Posterior cingulate gyrus (tissue), 11 donors: ENCODE measurements at regions not wholly inside any gene's neighbourhood (a gene's known extent, or its start where the extent isn't known, plus 50 kb on each side); places are given as distances from the start of the nearest gene placed in this dataset.

ENCODE experiments used
- DNase-seq, 10 donors: peaks; one replicate each; pipeline versions ENCODE4 v3.0.0 to v3.0.0-alpha.2; 2020 to 2021; ENCODE audit warnings: mixed read lengths in 3 of 10
- intact Hi-C: fragments of 100-400 bp; cut with DNase I; formaldehyde crosslinking; loops from one replicate; pipeline ENCODE4 v1.15.1; 2023

GRCh38 chr13:75071395-75071794 lies 410.6 kb downstream of the TBC1D4 start:
- intact Hi-C loops: no loop called here
- no peak for DNase-seq

- intact Hi-C loops: no loop called here
- DNase-seq: no peak
Measured at GRCh38 chr13:75061909-75062308, 420.1 kb downstream of the TBC1D4 start.

DNA sequence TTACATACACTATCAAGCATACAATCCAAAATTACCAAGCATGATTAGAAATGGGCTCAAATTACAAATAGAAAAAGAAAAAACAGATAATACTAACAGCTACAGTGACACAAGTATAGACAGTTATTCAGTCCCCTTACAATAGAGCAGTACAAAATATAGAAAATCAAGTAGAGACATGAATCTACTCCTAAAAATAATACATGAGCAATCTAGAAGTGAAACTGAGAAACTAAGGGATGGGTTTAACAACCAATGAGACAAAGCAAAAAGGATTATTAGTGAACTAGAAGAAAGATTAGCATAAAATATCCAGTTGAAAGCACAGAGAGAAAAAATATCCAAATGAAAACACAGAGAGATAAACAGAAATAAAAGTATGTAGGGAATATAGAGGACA lies 426.7 kb downstream of the TBC1D4 start:
- DNase-seq: no peak
- intact Hi-C loops: no loop called here

DNA sequence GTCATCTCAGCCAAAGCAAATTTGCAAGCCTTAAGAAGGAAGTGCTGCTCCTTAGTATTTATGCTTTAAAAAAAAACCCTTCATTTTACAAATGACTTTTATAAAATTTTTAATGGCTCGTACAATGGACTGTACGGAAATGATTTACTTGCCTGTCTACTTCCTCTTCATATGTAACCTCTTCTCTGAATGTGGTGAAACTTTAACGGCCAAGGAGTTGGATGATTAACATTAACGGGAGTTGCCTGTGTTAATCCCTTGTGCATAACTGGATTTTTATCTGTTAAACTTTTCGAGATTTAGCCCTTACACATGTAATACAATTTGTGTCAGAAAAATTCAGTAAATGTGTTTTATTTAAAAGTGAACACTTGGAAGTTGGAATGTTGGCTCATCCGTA lies 429.4 kb downstream of the TBC1D4 start:
- intact Hi-C loops: no loop called here

GRCh38 chr13:75050419-75051046 lies 431.4 kb downstream of the TBC1D4 start:
- intact Hi-C loops: no loop called here
- no peak for DNase-seq

More for the DNA sequence above, 429.4 kb downstream of the TBC1D4 start:
- no peak for DNase-seq

DNA sequence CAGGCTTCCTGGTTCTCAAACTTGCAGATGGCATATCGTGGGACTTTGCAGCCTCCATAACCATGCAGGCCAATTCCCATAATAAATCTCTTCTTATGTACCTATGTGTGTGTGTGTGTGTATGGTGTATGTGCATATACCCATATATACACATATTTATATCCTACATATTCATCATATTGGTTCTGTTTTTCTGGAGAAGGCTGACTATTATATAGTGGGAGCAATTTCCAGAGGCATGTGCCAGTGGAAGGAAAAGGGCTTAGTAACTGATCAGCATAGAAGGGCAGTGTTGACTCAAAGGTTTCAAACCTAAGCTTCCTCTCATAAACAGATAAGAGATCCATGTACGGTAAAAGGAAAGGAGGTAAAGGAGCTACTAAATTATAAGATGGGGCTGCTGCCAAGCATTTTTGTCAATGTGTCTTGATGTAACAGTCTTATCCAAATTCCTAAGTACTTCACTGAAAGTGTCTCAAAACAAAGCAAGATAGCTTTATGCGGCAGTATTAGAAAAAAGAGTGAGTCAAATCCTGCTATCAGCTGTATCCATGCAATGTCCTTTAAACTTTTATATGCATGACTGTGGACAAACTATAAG lies 432.1 kb downstream of the TBC1D4 start:
- intact Hi-C loops: no loop called here

DNA sequence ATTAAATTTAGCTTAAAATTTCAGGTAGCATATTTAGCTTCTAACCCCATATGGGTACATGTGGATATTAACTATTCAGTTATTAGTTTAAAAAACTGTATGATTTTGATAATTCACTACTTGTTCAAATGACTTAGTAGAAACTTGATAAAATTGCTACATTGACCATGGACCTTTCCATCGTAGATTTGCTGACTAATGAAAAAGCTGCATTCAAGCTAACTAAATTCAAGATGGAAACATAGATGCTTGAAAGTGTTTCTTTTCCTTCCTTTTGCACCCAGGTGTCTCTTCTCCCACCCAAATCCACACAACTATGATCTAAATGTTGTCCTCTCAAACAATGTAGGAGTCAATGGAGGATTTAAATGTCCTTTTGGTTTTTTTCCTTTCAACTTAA lies 439.2 kb downstream of the TBC1D4 start:
- intact Hi-C loops: no loop called here
- no peak for DNase-seq

More for the DNA sequence above, 432.1 kb downstream of the TBC1D4 start:
- no peak for DNase-seq

DNA sequence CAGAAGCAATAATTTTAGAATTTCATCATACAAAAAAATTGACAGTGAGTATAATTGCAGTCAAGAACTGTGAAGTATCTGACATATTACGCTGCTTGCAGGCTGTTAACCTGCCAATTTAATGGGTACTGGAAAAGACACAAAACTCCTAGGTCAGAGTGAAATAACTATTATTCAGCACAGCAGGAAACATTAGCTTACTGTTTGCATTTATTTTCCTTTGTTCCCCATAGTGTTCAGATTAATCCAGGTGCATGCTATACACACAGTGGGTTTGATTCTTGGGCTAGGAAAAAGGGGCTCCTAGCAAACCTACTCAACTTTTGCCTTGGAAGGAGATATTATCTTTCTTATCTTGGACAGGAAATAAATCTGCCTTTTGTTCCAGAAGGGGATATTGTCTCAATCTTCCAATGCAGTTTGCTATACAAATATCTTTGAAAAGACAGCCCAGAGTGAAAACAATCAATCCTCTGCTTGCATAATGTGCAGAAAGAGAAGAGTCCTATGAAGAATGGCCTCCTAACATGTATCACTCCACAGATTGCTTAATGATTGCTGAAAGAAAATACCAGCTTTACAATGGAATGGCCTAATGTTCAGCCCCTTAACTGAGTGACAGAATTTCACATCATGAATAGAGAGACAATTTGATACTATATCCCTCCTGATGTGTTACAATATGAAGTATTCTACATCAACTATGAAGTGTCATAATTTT lies 443.4 kb downstream of the TBC1D4 start:
- intact Hi-C loops: no loop called here
- DNase-seq: no peak

DNA sequence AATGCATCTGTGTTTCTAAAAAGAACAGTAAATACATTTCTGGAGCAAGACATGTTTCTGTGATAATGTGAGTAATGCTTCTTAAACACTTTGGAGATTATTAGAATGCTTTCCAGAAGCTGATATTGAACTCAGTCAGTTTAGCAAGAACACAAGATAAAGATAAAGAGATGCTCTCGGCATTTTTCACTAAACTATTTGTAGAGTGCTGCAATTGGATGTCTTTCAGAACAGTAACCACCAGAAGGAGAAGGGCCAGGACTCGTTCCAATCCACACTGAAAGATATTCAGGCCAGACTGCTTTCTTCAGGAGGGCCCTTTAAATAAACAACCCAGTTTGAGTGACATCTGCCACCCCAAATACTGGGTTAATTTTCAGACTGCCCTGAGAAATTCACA lies 456.0 kb downstream of the TBC1D4 start:
- intact Hi-C loops: no loop called here
- DNase-seq: no peak

- intact Hi-C loops: no loop called here
- no peak for DNase-seq
Measured at GRCh38 chr13:75024602-75025001, 457.4 kb downstream of the TBC1D4 start.

DNA sequence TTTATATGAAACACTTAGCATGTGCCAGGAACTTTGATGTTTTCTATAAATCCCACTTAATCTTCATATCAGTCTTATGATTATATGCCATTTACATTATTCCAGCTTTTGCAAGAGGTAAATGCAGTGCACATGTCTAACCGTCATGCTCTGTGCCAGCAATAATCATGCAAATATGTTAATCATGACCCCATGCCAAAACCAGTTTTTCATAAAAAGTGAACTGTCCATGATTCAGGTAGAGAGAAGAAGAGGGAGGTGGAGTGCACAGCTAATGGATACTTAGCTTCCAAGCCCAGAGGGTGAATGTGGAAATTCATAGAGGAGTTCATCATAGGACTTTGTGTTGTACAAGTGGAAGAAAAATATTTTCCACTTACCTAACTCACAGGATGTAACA lies 458.4 kb downstream of the TBC1D4 start:
- no peak for DNase-seq
- intact Hi-C loops: no loop called here

DNA sequence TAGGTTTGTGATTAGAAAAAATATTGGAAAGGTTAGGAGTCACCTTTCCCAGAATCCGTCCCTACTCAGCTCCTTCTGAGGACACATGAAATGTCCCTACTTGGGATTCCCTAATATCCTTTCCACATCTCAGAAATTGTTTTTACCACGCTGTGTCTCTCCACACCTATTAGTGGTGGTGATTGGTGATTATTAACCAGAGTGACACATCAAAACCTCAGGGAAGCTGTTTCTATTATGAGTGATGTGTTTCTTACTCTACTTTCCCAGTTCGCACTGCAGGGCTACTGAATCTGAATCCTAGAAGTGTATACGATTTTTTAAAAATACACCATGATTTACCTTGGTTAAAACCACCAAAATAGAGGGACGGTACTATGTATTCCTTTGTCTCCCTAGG lies 460.8 kb downstream of the TBC1D4 start:
- no peak for DNase-seq
- intact Hi-C loops: no loop called here

DNA sequence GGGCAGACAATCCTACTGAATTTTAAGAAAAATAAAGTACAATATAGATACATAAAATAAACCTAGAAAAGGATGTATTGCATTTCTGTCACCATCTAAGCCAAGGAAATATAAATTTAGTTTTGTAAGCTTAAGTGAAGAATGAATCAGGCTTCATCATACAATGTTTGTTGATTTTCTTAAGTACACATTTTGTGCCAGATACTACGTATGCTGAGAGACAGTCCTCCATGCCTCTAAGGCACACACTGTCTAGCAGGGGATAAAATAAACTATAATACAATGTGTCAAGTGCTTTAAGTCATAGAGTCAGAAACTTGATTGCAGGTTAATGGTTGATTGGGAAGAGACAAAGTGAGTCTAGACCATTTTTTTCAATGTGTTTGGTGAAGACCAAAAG lies 465.7 kb downstream of the TBC1D4 start:
- intact Hi-C loops: no loop called here

GRCh38 chr13:75013818-75014217 lies 468.2 kb downstream of the TBC1D4 start:
- intact Hi-C loops: no loop called here
- DNase-seq: no peak

More for the DNA sequence above, 465.7 kb downstream of the TBC1D4 start:
- DNase-seq: no peak

DNA sequence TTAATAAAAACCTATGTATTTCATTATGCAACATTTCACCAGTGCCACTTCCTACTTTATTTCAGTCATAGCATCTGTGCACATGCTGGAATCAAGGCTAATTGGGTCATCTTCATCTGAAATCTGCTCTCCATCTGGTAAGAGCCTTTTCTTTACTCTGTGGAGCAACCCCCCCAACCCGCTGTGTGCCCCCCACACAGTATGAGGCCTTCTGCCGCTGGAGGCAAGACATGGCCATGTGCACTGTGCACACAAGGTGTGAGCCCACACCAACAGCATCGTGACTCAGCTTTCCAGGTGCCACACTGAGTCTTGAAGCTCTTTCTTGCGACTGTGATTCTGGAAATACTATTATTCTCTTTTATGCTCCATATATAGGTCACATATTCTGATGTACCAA lies 471.0 kb downstream of the TBC1D4 start:
- intact Hi-C loops: no loop called here
- peak in 4 of 10 donors; percentile 13 to 82 (median 47) for DNase-seq

GRCh38 chr13:75008926-75009325 lies 473.0 kb downstream of the TBC1D4 start:
- intact Hi-C loops: no loop called here
- no peak for DNase-seq

- intact Hi-C loops: no loop called here
- no peak for DNase-seq
Measured at GRCh38 chr13:74990992-74991391, 491.0 kb downstream of the TBC1D4 start.

GRCh38 chr13:74987124-74987690 lies 494.8 kb downstream of the TBC1D4 start:
- no peak for DNase-seq
- intact Hi-C loops: no loop called here

DNA sequence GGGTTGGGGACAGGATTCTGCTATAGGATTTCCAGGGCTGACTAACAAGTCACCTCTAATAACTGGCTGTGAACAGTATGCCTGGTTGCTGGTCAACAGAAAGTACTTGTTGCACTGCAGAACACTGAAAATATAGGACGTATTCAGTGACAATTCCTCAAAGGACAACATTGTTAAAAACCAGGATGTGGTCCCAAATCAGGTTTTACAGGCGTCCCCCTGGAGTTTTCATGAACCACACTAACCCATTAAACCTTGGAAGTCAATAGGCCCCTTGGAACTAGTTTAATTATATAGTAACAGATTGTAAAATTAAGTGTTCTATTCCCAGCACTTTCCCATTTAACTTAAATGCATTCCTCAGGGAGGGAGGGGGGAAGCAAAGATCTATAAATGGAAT lies 495.4 kb downstream of the TBC1D4 start:
- DNase-seq: no peak
- intact Hi-C loops: no loop called here

- no peak for DNase-seq
- intact Hi-C loops: no loop called here
Measured at GRCh38 chr13:74979703-74980102, 502.3 kb downstream of the TBC1D4 start.

DNA sequence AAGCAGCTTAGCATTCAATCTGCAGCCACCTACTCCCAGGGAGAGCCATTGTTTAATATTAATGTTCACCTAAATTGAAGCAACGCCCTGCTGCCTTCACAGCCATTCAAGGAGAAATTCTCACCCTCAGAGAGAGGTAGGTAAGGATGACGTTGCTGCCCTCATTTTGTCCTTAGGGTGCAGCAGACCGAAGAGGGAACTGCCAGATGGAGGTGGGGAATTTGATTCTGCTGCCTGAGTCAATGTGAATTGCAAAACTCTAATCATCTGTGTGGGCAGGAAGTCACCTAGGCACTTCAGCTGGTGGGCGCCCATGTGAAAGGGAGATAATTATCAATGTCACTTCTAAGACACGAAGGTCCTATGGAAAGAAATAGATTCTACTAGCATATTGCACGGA lies 503.4 kb downstream of the TBC1D4 start:
- intact Hi-C loops: no loop called here

DNA sequence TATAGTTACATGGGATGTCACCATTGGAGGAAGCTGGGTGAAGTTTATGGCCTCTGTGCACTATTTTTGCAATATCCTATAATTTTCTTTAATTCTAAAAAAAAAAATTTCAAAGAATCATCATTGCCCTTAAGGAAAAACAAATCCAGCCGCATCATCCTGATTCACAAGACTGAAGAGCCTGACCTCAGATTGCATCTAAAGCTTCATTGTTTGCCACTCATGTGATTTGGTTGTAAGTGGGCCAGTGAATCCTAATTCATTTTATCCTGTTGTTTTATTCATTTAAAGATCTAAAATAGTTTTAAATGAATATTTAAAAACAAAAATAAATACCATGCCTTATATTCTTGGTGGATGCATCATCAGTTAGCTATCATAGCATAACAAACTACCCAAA lies 504.5 kb downstream of the TBC1D4 start:
- intact Hi-C loops: no loop called here
- DNase-seq: no peak

More for the DNA sequence above, 503.4 kb downstream of the TBC1D4 start:
- no peak for DNase-seq
